ENCODE measurements at regions not wholly inside any gene's neighbourhood (a gene's known extent, or its start where the extent isn't known, plus 50 kb on each side); places are given as distances from the start of the nearest gene placed in this dataset.

DNA sequence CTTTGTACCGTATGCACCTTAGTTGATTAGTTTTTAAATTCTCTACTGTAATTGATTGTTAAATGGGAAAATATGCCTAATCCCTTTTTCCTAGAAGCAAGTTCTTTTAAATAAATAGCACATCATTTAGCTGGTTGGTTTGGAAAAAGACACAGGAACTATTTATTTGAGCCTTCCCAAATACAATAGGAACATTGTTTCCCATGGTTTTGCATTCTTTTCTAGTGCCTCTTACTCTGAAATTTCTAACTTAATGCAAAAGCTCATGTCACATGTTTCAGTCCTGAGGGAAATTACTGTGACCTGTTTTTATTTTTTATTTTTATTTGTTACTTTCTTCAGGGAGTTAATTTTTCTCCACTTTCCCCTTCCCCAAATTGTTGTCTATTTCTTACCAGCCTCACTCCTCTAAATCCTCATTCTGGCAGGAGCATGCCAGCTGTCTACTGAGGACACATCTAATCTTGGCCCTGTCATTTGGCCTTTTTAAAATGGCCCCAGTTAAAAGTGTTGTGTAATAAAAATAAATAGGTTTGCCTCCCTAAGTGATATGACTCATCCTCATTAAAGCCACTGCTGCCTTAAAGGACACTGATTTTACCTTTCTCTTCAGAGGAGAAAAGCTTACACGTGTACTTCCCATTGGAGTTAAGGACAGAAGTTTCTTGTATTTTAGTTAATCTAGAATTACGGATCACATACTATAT is 94.5 kb downstream of the PPP1R3A start:
- TF ChIP-seq, protein P1, sequence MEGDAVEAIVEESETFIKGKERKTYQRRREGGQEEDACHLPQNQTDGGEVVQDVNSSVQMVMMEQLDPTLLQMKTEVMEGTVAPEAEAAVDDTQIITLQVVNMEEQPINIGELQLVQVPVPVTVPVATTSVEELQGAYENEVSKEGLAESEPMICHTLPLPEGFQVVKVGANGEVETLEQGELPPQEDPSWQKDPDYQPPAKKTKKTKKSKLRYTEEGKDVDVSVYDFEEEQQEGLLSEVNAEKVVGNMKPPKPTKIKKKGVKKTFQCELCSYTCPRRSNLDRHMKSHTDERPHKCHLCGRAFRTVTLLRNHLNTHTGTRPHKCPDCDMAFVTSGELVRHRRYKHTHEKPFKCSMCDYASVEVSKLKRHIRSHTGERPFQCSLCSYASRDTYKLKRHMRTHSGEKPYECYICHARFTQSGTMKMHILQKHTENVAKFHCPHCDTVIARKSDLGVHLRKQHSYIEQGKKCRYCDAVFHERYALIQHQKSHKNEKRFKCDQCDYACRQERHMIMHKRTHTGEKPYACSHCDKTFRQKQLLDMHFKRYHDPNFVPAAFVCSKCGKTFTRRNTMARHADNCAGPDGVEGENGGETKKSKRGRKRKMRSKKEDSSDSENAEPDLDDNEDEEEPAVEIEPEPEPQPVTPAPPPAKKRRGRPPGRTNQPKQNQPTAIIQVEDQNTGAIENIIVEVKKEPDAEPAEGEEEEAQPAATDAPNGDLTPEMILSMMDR (IDR thresholded peaks at IDR 0.05): no peak
- no peak for TF ChIP-seq POLR2A (IDR thresholded peaks at IDR 0.05)
